Nephron (organoid): ENCODE measurements at regions not wholly inside any gene's neighbourhood (a gene's known extent, or its start where the extent isn't known, plus 50 kb on each side); places are given as distances from the start of the nearest gene placed in this dataset.

Experiments
- H3K27ac Mint-ChIP-seq, 3 experiments: 2 replicates each; pipeline ENCODE4 v1.8.0; 2020; ENCODE audit warnings: mixed read lengths in 3 of 3, mild to moderate bottlenecking in 2 of 3, moderate library complexity in 1 of 3
- H3K27me3 Mint-ChIP-seq: 2 replicates; pipeline ENCODE4 v1.8.0; 2021; ENCODE audit warnings: low read depth, mild to moderate bottlenecking, moderate library complexity, mixed read lengths
- H3K36me3 Mint-ChIP-seq: 2 replicates; pipeline ENCODE4 v1.8.0; 2020; ENCODE audit warnings: low read depth, mixed read lengths
- H3K4me1 Mint-ChIP-seq: 2 replicates; pipeline ENCODE4 v1.8.0; 2020; ENCODE audit warnings: mixed read lengths
- H3K4me3 Mint-ChIP-seq, 3 experiments: 2 replicates each; pipeline ENCODE4 v1.8.0; 2020; ENCODE audit warnings: mild to moderate bottlenecking in 3 of 3, mixed read lengths in 3 of 3, moderate library complexity in 2 of 3
- H3K9me3 Mint-ChIP-seq: 2 replicates; pipeline ENCODE4 v1.8.0; 2020; ENCODE audit warnings: mixed read lengths
- CTCF ChIP-seq, 3 experiments: fragments of 200-600 bp; sonication (generic); IDR thresholded peaks; one replicate each; pipeline ENCODE4 v1.5.0; 2021; ENCODE audit warnings: antibody characterized with exemption in 3 of 3; ENCODE audit not compliant: unreplicated experiment in 3 of 3

- TF ChIP-seq CTCF (IDR thresholded peaks at IDR 0.05; ENCODE audit: unreplicated experiment in 3 of 3): no peak
- H3K4me3 Mint-ChIP-seq: no peak overlapping the region
- no peaks in the 10 kb centered on the region for H3K36me3 Mint-ChIP-seq
- H3K27me3 Mint-ChIP-seq: peaks cover 20% of the 10 kb centered on the region
- no peak overlapping the region for H3K27ac Mint-ChIP-seq
- H3K4me1 Mint-ChIP-seq: peaks cover 4% of the 10 kb centered on the region
- H3K9me3 Mint-ChIP-seq: no peaks in the 10 kb centered on the region
Measured at GRCh38 chr9:90033028-90033650, 428.3 kb downstream of the GADD45G start.

DNA sequence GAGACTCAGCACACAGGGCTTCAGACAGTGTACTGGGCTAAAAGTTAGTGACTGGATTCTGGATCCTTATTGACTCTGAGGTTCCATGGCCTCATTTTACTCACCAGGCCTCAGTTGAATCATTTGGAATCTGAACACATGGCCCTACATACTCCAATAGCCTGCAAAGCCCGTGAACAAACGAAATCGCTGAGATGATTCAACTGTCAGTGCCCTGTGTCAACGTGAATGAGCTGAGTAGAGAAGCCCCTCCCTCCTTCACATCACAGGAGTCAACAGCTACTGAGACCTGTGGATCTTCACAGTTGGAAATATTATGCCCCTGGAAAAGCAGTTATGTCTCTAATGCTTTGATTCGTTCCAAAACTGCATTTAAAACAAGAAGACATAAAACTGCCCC lies 429.3 kb downstream of the GADD45G start:
- Mint-ChIP-seq H3K4me1 (peaks cover 4% of the 10 kb centered on the region), H3K36me3 (no peaks in the 10 kb centered on the region), H3K9me3 (no peaks in the 10 kb centered on the region), H3K27ac (no peak overlapping the region), H3K4me3 (no peak overlapping the region), H3K27me3 (peaks cover 17% of the 10 kb centered on the region)
- no peak for TF ChIP-seq CTCF (IDR thresholded peaks at IDR 0.05; ENCODE audit: unreplicated experiment in 3 of 3)

DNA sequence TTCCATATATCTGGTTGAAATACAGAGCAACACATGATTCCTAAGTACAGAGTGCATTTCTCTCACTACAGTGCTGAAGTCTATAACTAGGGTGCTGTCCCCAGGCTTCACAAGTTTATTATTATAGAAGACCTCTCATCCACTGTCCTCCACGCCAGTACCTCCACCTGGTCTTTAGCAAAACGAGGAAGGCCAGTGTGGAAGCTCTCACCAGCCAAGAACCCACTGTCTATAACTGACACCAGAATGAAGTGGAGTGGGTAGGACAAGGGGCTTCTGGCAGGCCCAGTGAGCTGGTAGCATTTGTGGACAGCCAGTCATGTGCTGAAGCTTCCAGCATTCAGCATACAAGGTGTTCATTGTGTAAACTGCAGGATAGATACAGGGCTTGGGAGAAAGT lies 430.7 kb downstream of the GADD45G start:
- Mint-ChIP-seq H3K36me3 (no peaks in the 10 kb centered on the region), H3K27me3 (peaks cover 22% of the 10 kb centered on the region), H3K27ac (no peak overlapping the region), H3K9me3 (peaks cover 3% of the 10 kb centered on the region), H3K4me3 (no peak overlapping the region), H3K4me1 (peaks cover 8% of the 10 kb centered on the region)
- TF ChIP-seq CTCF (IDR thresholded peaks at IDR 0.05; ENCODE audit: unreplicated experiment in 3 of 3): no peak

GRCh38 chr9:90037146-90037797 lies 432.5 kb downstream of the GADD45G start:
- H3K9me3 Mint-ChIP-seq: peaks cover 3% of the 10 kb centered on the region
- TF ChIP-seq CTCF (IDR thresholded peaks at IDR 0.05; ENCODE audit: unreplicated experiment in 3 of 3): no peak
- H3K4me3 Mint-ChIP-seq: no peak overlapping the region
- peaks cover 8% of the 10 kb centered on the region for H3K4me1 Mint-ChIP-seq
- H3K36me3 Mint-ChIP-seq: no peaks in the 10 kb centered on the region
- H3K27me3 Mint-ChIP-seq: peaks cover 16% of the 10 kb centered on the region
- no peak overlapping the region for H3K27ac Mint-ChIP-seq

- Mint-ChIP-seq H3K27ac (no peak overlapping the region), H3K4me1 (peaks cover 8% of the 10 kb centered on the region), H3K27me3 (peaks cover 9% of the 10 kb centered on the region), H3K36me3 (no peaks in the 10 kb centered on the region), H3K4me3 (no peak overlapping the region), H3K9me3 (peaks cover 3% of the 10 kb centered on the region)
- no peak for TF ChIP-seq CTCF (IDR thresholded peaks at IDR 0.05; ENCODE audit: unreplicated experiment in 3 of 3)
Measured at GRCh38 chr9:90038763-90039162, 434.0 kb downstream of the GADD45G start.

DNA sequence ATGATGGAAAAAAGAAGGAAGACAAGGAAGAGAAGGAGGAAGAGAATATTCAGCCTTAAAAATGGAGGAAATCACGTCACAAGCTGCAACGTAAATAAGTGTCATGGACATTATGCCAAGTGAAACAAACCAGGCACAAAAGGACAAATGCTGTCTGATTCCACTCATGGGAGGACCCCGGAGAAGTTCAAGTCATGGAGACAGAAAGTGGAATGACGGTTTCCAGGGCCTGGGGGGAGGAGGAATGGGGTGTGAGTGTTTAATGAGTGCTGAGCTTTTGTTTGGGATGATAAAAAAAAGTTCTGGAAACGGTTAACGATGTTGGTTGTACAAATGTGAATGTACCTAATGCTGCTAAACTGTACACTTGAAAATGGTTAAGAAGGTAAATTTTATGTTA lies 439.5 kb downstream of the GADD45G start:
- H3K27me3 Mint-ChIP-seq: peaks cover 9% of the 10 kb centered on the region

More for the DNA sequence above, 439.5 kb downstream of the GADD45G start:
- Mint-ChIP-seq H3K27ac (no peak overlapping the region), H3K9me3 (peaks cover 7% of the 10 kb centered on the region), H3K36me3 (no peaks in the 10 kb centered on the region), H3K4me1 (peaks cover 4% of the 10 kb centered on the region), H3K4me3 (no peak overlapping the region)
- TF ChIP-seq CTCF (IDR thresholded peaks at IDR 0.05; ENCODE audit: unreplicated experiment in 3 of 3): no peak
